Kidney glomerular epithelial cell (primary cell): ENCODE measurements at regions not wholly inside any gene's neighbourhood (a gene's known extent, or its start where the extent isn't known, plus 50 kb on each side); places are given as distances from the start of the nearest gene placed in this dataset.

Experiments
- DNase-seq: peaks from one replicate; lab custom pipeline; 2025; lab: John Stamatoyannopoulos, UW

DNA sequence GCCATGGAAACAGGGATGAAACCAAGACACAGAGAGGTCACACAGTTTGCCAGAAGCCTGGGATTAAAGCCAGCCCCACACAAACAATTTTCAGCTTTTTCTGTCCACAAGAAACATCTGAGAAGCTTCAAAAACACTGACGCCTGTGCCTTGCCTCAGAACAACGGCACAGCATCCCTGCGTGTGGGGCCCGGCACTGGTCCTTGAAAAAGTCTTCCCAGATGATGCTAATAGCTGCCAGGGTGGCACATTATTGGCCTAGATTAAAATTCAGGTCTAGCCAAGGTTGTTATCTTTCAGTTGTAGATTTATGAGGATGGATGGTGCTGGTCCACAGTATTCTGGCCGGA, 321.4 kb downstream of the HAPSTR1 start:
- no peak for DNase-seq

GRCh38 chr16:9415545-9415944, 324.1 kb downstream of the HAPSTR1 start:
- DNase-seq, result no peak

DNA sequence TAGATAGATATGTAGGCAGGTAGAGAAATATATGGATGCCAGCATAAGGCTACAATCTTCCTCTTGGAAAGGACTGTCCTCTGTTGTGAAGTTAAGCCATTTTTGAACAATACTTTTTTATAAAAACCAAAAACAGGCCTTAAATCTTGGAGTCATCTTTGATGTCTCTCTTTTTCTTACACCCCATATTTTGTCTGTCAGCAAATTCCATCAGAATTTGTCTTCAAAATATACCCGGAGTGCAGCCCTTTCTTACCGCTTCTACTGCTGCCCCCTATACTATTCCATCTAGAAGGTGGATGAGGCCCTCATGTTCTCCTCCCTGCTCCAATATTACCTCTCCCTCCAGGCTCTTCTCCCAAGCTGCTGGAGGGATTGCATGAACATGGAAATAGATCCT, 326.5 kb downstream of the HAPSTR1 start:
- DNase-seq, result no peak

DNA sequence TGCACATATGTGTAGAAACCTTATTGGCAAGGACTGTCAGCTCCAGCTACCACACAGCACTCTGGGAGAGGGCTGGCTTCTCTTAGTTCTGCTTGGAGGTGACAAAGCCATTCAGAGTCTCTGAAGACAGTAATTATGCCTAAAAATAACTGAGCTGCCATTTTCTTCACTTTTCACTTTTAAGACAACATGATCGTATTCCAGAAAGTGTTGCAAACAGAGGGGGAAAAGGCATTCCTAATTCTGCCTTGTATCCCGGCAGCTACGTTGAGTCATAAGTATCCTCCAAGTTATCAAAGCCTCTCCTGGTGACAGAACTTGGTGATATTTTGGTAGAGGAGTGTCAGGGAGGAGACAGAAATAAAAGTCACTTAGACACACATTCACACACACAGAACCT, 327.7 kb downstream of the HAPSTR1 start:
- no peak for DNase-seq

- DNase-seq, result no peak
Observed at GRCh38 chr16:9422762-9423513, 331.5 kb downstream of the HAPSTR1 start.

DNA sequence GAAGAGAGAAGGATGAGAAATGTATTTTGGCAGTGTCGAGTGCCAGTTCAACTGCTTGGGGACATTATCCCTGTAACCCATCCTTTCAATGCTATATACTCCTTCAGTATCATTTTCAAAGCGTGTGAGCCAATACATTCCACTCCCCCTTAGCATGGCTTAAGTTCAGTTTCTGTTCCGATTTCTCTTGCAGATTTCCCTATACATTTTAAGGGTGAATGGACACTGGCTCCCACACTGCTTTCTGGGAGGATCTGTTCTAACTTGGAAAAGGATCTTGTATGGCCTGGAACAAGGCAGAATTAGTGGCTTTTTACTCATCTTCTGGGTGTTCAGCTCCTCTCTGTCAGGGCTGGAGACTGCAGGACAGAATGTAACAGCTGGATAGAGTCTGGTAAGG, 333.8 kb downstream of the HAPSTR1 start:
- DNase-seq, result no peak

GRCh38 chr16:9428355-9429005, 337.0 kb downstream of the HAPSTR1 start:
- DNase-seq, result no peak

DNA sequence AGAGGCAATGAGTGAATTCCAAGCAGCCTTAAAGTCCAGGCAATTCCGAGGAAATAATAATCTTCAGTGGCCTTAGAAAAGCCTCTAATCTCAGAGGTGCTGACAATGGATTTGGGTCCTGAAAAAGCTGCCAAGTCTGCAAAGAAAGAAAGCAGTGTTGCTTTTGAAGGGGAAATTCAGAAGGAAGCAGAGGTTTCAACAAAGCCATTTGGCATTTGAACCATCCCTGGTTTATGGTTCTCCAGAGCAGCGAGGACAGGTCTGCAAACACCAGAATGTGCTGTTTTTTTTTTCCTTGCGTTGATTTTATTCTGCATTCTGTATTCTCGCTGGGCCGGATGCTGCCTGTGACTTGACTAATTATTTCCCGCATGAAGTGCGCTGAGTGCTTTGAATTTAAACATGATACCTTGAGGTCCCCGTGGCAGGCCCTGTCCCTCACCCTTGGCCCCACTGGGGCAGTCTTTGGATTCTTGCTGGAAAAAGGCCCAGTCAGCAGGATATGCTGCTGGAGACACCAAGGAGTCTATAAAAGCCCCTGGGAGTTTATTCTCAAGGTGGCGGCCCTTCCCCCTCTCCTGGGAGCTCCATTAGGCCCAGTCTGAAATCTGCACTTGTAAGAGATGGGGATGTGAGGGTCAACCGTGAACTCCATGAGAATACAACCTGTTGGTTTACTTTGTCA, 338.3 kb downstream of the HAPSTR1 start:
- DNase-seq, result no peak

GRCh38 chr16:9434659-9435058, 343.2 kb downstream of the HAPSTR1 start:
- DNase-seq, result no peak

GRCh38 chr16:9436175-9436574, 344.7 kb downstream of the HAPSTR1 start:
- DNase-seq, result no peak

DNA sequence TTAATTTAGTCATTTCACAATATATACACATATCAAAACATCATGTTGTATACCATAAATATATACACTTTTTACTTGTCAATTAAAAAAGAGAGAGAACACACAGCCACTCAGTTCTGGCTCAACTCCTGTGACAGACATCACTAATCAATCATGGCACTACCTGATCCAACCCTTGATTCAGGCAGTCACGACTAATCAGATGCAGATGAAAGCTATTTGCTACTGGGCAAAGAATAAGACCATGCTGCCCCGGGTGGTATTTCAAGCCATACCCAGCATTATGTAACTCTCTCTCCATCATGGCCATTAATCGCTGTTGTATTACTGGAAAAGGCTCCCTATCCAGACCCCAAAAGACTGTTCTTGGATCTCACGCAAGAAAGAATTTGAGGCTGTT, 345.7 kb downstream of the HAPSTR1 start:
- DNase-seq, result no peak

- DNase-seq, result peak; percentile 76
Observed at GRCh38 chr16:9438991-9439390, 347.5 kb downstream of the HAPSTR1 start.

- no peak for DNase-seq
Observed at GRCh38 chr16:9441012-9441411, 349.6 kb downstream of the HAPSTR1 start.

- no peak for DNase-seq
Observed at GRCh38 chr16:9443864-9444263, 352.4 kb downstream of the HAPSTR1 start.

GRCh38 chr16:9446471-9447194, 355.2 kb downstream of the HAPSTR1 start:
- DNase-seq, result no peak

GRCh38 chr16:9447195-9447551, 355.7 kb downstream of the HAPSTR1 start:
- DNase-seq, result no peak

DNA sequence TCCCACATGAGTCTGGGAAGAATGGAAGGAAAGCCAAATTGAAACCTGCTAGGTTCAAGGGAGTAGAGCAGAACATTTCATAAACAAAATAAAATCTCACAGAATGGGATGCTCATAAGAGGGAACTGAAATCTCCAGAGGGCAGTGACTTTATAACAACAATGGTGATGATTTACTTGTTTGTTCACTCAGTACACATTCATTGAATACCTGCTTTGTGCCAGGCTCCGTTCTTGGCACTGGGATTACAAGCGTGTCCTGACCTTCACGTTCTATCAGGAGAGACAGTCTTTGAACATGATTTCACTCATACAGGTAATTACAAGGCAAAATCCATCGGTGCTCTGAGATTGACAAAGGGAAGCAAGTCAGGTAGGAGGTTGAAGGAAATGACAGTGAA, 356.3 kb downstream of the HAPSTR1 start:
- DNase-seq, result no peak

GRCh38 chr16:9449597-9449996, 358.2 kb downstream of the HAPSTR1 start:
- no peak for DNase-seq

DNA sequence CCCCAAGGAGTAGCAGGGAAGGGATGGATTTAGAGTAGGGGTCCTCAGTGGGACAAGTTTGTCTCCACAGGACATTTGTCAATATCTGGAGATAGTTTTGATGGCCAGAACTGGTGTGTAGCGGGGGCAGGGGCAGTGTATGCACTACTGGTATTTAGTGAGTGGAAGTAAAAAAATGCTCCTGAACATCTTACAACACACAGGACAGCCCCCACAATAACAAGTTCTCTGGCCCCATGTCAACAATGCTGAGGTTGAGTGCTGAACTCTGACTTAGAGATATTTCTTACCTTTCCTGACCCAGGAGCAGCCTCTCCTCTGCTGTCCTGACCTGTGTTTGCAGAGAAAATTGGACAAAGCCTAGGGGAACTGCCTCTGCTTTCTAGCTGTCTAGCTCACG, 365.8 kb downstream of the HAPSTR1 start:
- DNase-seq, result no peak

GRCh38 chr16:9458816-9459215, 367.4 kb downstream of the HAPSTR1 start:
- DNase-seq, result no peak

DNA sequence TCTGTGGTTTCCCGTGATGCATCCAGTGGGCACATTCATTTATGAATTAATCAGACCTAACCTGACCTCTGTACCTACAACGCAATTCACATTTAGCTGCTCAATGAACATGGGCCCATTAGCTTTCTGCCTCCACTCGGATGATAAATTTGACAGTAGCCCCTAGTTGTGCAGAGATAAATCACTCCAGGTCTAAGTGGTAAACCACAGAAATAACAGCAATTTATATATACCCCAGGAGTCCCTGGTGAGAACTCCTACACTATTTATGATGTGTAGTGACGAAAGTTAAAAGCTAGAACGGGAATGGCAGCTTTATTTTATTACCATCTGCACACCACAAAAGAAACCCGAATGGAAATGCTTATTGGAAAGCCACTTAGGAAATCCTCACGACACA, 371.5 kb downstream of the HAPSTR1 start:
- DNase-seq, result no peak

GRCh38 chr16:9463461-9463860, 372.0 kb downstream of the HAPSTR1 start:
- DNase-seq, result no peak

GRCh38 chr16:9465161-9465560, 373.7 kb downstream of the HAPSTR1 start:
- no peak for DNase-seq
